Fibroblast of upper back skin (primary cell): ENCODE measurements at regions not wholly inside any gene's neighbourhood (a gene's known extent, or its start where the extent isn't known, plus 50 kb on each side); places are given as distances from the start of the nearest gene placed in this dataset.
A peak's percentile ranks its signal among the peaks of the same experiment; 100 is the strongest.
"Not testable (repeated sequence)": the region's sequence is repeated elsewhere in the genome, so short reads cannot be mapped to it uniquely, and the experiment has no call there.

Source experiments
- DNase-seq: peaks from one replicate; pipeline ENCODE4 v3.0.0-alpha.2; 2013

- DNase-seq = no peak
Measured at GRCh38 chr21:20459838-20460237, 538.4 kb upstream of the NCAM2 start.

- DNase-seq = no peak
Measured at GRCh38 chr21:20463362-20463761, 534.8 kb upstream of the NCAM2 start.

- DNase-seq = no peak
Measured at GRCh38 chr21:20469361-20469760, 528.8 kb upstream of the NCAM2 start.

GRCh38 chr21:20486303-20486702, 511.9 kb upstream of the NCAM2 start:
- DNase-seq = no peak

- not testable (repeated sequence) for DNase-seq
Measured at GRCh38 chr21:20502915-20503314, 495.3 kb upstream of the NCAM2 start.

- DNase-seq = no peak
Measured at GRCh38 chr21:20507783-20508182, 490.4 kb upstream of the NCAM2 start.

GRCh38 chr21:20511216-20511880, 486.9 kb upstream of the NCAM2 start:
- DNase-seq = no peak

GRCh38 chr21:20515446-20515845, 482.8 kb upstream of the NCAM2 start:
- DNase-seq = no peak

- no peak for DNase-seq
Measured at GRCh38 chr21:20519076-20519475, 479.1 kb upstream of the NCAM2 start.

GRCh38 chr21:20522611-20523010, 475.6 kb upstream of the NCAM2 start:
- DNase-seq = no peak

- DNase-seq = no peak
Measured at GRCh38 chr21:20523191-20523590, 475.0 kb upstream of the NCAM2 start.

GRCh38 chr21:20527731-20528460, 470.3 kb upstream of the NCAM2 start:
- DNase-seq = peak; percentile 31

- DNase-seq = no peak
Measured at GRCh38 chr21:20537130-20537529, 461.1 kb upstream of the NCAM2 start.

- no peak for DNase-seq
Measured at GRCh38 chr21:20538039-20538658, 460.1 kb upstream of the NCAM2 start.

GRCh38 chr21:20545454-20545853, 452.8 kb upstream of the NCAM2 start:
- DNase-seq = no peak

GRCh38 chr21:20551939-20552338, 446.3 kb upstream of the NCAM2 start:
- DNase-seq = no peak

GRCh38 chr21:20554785-20555184, 443.4 kb upstream of the NCAM2 start:
- DNase-seq = peak; percentile 0

- no peak for DNase-seq
Measured at GRCh38 chr21:20570824-20571232, 427.4 kb upstream of the NCAM2 start.

GRCh38 chr21:20572582-20572981, 425.6 kb upstream of the NCAM2 start:
- no peak for DNase-seq

GRCh38 chr21:20581361-20581760, 416.8 kb upstream of the NCAM2 start:
- DNase-seq = no peak

GRCh38 chr21:20591284-20591683, 406.9 kb upstream of the NCAM2 start:
- DNase-seq = peak; percentile 61

- no peak for DNase-seq
Measured at GRCh38 chr21:20592463-20592862, 405.7 kb upstream of the NCAM2 start.

GRCh38 chr21:20603236-20603635, 395.0 kb upstream of the NCAM2 start:
- DNase-seq = no peak

- no peak for DNase-seq
Measured at GRCh38 chr21:20611008-20611407, 387.2 kb upstream of the NCAM2 start.
